K562 (cell line): ENCODE measurements at regions not wholly inside any gene's neighbourhood (a gene's known extent, or its start where the extent isn't known, plus 50 kb on each side); places are given as distances from the start of the nearest gene placed in this dataset.

Experiments used
- ADNP ChIP-seq: fragments of 200-800 bp; sonication (Bioruptor generic); IDR thresholded peaks from 2 replicates; pipeline ENCODE4 v1.6.1; 2016; ENCODE audit warnings: missing genetic modification characterization, missing compliant biosample characterization
- CAMTA2 ChIP-seq: fragments of 250-450 bp; sonication (Bioruptor Pico); conservative IDR thresholded peaks from 2 replicates; pipeline ENCODE4 v1.5.1; 2022
- CEBPG ChIP-seq, 3 experiments: fragments of 200-800 bp in 1 of 3; sonication (Bioruptor generic) in 1 of 3; sonication (generic) in 1 of 3; formaldehyde crosslinking in 1 of 3; IDR thresholded peaks in 2 of 3; conservative IDR thresholded peaks in 1 of 3; 2 replicates each; pipeline versions ENCODE4 v1.6.1 to v1.8.0; 2016 to 2022; ENCODE audit warnings: missing compliant biosample characterization in 2 of 3, missing genetic modification characterization in 2 of 3, mild to moderate bottlenecking in 1 of 3, missing genetic modification reagents in 1 of 3
- FIP1L1 ChIP-seq: fragments of 200-400 bp; formaldehyde crosslinking; IDR thresholded peaks from 2 replicates; pipeline ENCODE4 v1.6.1; 2018; ENCODE audit warnings: mild to moderate bottlenecking, low read depth, low read length; ENCODE audit not compliant: poor library complexity, severe bottlenecking
- FOXO4 ChIP-seq: fragments of 450-650 bp; formaldehyde crosslinking; IDR thresholded peaks from 2 replicates; pipeline ENCODE4 v1.4.0; 2020; ENCODE audit warnings: mild to moderate bottlenecking, moderate library complexity
- GTF2F1 ChIP-seq: IDR thresholded peaks from 2 replicates; pipeline ENCODE4 v1.6.1; 2011; ENCODE audit warnings: low read depth, low read length, improper control_type of control experiment
- HDAC3 ChIP-seq: fragments of 450-650 bp; IDR thresholded peaks from 2 replicates; pipeline ENCODE4 v1.6.1; 2018; ENCODE audit warnings: borderline replicate concordance, mild to moderate bottlenecking, moderate library complexity; ENCODE audit not compliant: partially characterized antibody
- MAFF ChIP-seq: IDR thresholded peaks from 2 replicates; pipeline ENCODE4 v1.6.1; 2012; ENCODE audit warnings: low read length, improper control_type of control experiment
- MCM5 ChIP-seq: fragments of 450-650 bp; IDR thresholded peaks from 2 replicates; pipeline ENCODE4 v1.6.1; 2016; ENCODE audit warnings: low read depth
- MTA3 ChIP-seq: fragments of 450-650 bp; formaldehyde crosslinking; IDR thresholded peaks from 2 replicates; pipeline ENCODE4 v1.6.1; 2017; ENCODE audit warnings: mild to moderate bottlenecking, borderline replicate concordance
- NFRKB ChIP-seq: fragments of 450-650 bp; IDR thresholded peaks from 2 replicates; pipeline ENCODE4 v1.6.1; 2016; ENCODE audit warnings: low read depth
- PHTF2 ChIP-seq: fragments of 250-450 bp; sonication (Bioruptor Pico); IDR thresholded peaks from 2 replicates; pipeline ENCODE4 v1.5.0; 2021; ENCODE audit warnings: mild to moderate bottlenecking
- POLR3G ChIP-seq: IDR thresholded peaks from 2 replicates; pipeline ENCODE4 v1.6.1; 2011; ENCODE audit not compliant: insufficient read length, insufficient replicate concordance; ENCODE audit errors: extremely low read depth
- RAD51 ChIP-seq: fragments of 450-650 bp; IDR thresholded peaks from 2 replicates; pipeline ENCODE4 v1.7.1; 2016; ENCODE audit warnings: low read depth, mild to moderate bottlenecking, borderline replicate concordance
- RBM17 ChIP-seq: fragments of 200-400 bp; formaldehyde crosslinking; IDR thresholded peaks from 2 replicates; pipeline ENCODE4 v1.6.1; 2017; ENCODE audit warnings: low read depth, mild to moderate bottlenecking, low read length, borderline replicate concordance
- RERE ChIP-seq: sonication (generic); formaldehyde crosslinking; IDR thresholded peaks from 2 replicates; pipeline ENCODE4 v1.8.0; 2023; ENCODE audit warnings: missing genetic modification reagents, mild to moderate bottlenecking, borderline replicate concordance
- SREBF1 ChIP-seq: fragments of 150-350 bp; IDR thresholded peaks from 2 replicates; pipeline ENCODE4 v1.6.1; 2014; ENCODE audit warnings: antibody characterized with exemption, low read depth, low read length, borderline replicate concordance
- U2AF1 ChIP-seq: fragments of 200-400 bp; formaldehyde crosslinking; optimal IDR thresholded peaks from 2 replicates; pipeline ENCODE3; 2017; ENCODE audit warnings: mild to moderate bottlenecking, low read depth, low read length, moderate library complexity
- WHSC1 ChIP-seq: IDR thresholded peaks from one replicate; pipeline ENCODE4 v1.6.1; 2012; ENCODE audit warnings: low read length, control low read depth, inconsistent platforms
- ZNF668 ChIP-seq: fragments of 250-450 bp; sonication (Bioruptor Pico); IDR thresholded peaks from 2 replicates; pipeline ENCODE4 v1.8.0; 2022; ENCODE audit warnings: mild to moderate bottlenecking, inconsistent platforms

- TF ChIP-seq RERE (CRISPR knock-in tag), result no peak
- no peak for TF ChIP-seq FIP1L1
- TF ChIP-seq SREBF1, result no peak
- TF ChIP-seq MAFF, result no peak
- TF ChIP-seq WHSC1, result no peak
- no peak for TF ChIP-seq POLR3G
- TF ChIP-seq CEBPG (CRISPR knock-in tag; IDR thresholded peaks at IDR 0.05), result no peak
- no peak for TF ChIP-seq CEBPG (tag; conservative IDR thresholded peaks at IDR 0.05 in 1 of 2, IDR thresholded peaks at IDR 0.05 in 1 of 2)
- no peak for TF ChIP-seq MCM5
- no peak for TF ChIP-seq PHTF2 (CRISPR knock-in tag)
- no peak for TF ChIP-seq ADNP (tag)
- no peak for TF ChIP-seq GTF2F1
- peak; percentile 73 for TF ChIP-seq HDAC3
- TF ChIP-seq CAMTA2 (CRISPR knock-in tag), result no peak
- no peak for TF ChIP-seq ZNF668 (CRISPR knock-in tag)
- no peak; the same call in 1 of the 2 replicates for TF ChIP-seq MTA3
- TF ChIP-seq U2AF1, result no peak
- no peak for TF ChIP-seq RBM17
- no peak for TF ChIP-seq RAD51
- no peak for TF ChIP-seq FOXO4 (CRISPR knock-in tag)
- TF ChIP-seq NFRKB, result no peak
Measured at GRCh38 chr7:29647020-29647654, 83.5 kb downstream of the PRR15 start (continued).
